Uterus (tissue), 2 donors: ENCODE measurements at regions not wholly inside any gene's neighbourhood (a gene's known extent, or its start where the extent isn't known, plus 50 kb on each side); places are given as distances from the start of the nearest gene placed in this dataset.

ENCODE experiments used
- POLR2A ChIP-seq, 2 donors: fragments of 450-650 bp; IDR thresholded peaks; one replicate each; pipeline ENCODE4 v1.6.1; 2016; ENCODE audit warnings: antibody characterized with exemption in 2 of 2, mild to moderate bottlenecking in 1 of 2, moderate library complexity in 1 of 2
- TF ChIP-seq, protein P1 (sequence below), 4 experiments: fragments of 200-600 bp in 2 of 4; fragments of 450-650 bp in 2 of 4; sonication (generic) in 2 of 4; IDR thresholded peaks; one replicate each; pipeline ENCODE4 v1.5.1; 2016 to 2019; ENCODE audit warnings: antibody characterized with exemption in 4 of 4, mild to moderate bottlenecking in 2 of 4, moderate library complexity in 1 of 4

DNA sequence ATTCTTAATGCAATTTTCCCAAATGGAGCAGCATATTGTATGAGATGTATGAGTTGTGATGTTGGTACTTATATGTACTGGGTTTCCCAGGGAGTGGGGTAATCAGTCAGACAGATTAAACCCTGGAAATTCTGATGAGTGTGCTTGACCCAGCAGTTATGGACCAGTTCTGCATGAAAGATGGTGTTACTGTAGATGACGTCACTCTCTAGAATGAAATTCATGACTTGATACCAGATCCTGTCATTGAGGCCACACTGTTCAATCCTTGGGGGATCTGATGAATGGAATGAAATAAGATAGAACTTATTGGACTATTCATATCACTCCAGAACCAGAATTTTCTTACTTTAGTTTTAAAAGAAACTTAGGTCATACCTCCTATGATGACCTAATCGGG lies 534.3 kb downstream of the PLXDC2 start:
- TF ChIP-seq, protein P1, sequence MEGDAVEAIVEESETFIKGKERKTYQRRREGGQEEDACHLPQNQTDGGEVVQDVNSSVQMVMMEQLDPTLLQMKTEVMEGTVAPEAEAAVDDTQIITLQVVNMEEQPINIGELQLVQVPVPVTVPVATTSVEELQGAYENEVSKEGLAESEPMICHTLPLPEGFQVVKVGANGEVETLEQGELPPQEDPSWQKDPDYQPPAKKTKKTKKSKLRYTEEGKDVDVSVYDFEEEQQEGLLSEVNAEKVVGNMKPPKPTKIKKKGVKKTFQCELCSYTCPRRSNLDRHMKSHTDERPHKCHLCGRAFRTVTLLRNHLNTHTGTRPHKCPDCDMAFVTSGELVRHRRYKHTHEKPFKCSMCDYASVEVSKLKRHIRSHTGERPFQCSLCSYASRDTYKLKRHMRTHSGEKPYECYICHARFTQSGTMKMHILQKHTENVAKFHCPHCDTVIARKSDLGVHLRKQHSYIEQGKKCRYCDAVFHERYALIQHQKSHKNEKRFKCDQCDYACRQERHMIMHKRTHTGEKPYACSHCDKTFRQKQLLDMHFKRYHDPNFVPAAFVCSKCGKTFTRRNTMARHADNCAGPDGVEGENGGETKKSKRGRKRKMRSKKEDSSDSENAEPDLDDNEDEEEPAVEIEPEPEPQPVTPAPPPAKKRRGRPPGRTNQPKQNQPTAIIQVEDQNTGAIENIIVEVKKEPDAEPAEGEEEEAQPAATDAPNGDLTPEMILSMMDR (IDR thresholded peaks at IDR 0.05), result no peak
- TF ChIP-seq POLR2A (IDR thresholded peaks at IDR 0.05), result no peak
